SK-N-SH (cell line): ENCODE measurements at regions not wholly inside any gene's neighbourhood (a gene's known extent, or its start where the extent isn't known, plus 50 kb on each side); places are given as distances from the start of the nearest gene placed in this dataset.

Source experiments
- CTCF ChIA-PET: fragments of 300-600, 350-600 bp; formaldehyde crosslinking; extraction: SDS; loops from one replicate; lab custom pipeline; 2021; lab: Yijun Ruan, JAX
- POLR2A ChIA-PET: fragments of 350-600 bp; sonication (Branson Sonifier 250); formaldehyde crosslinking; extraction: SDS; loops from one replicate; lab custom pipeline; 2020; ENCODE audit warnings: antibody characterized with exemption, inconsistent platforms; lab: Yijun Ruan, JAX
- DNase-seq: peaks from one replicate; pipeline ENCODE4 v3.0.0; 2012
- H2AFZ ChIP-seq: fragments of 200-600 bp; sonication (generic); 2 replicates; pipeline ENCODE4 v1.8.1; 2016; ENCODE audit warnings: antibody characterized with exemption, mild to moderate bottlenecking, low read depth
- H3F3A ChIP-seq: fragments of 200-600 bp; sonication (generic); replicated peaks from 2 replicates; pipeline ENCODE3; 2016; ENCODE audit warnings: antibody characterized with exemption, mild to moderate bottlenecking; ENCODE audit not compliant: insufficient read depth
- H3K27ac ChIP-seq, 2 experiments: fragments of 200-500 bp in 1 of 2; fragments of 200-600 bp in 1 of 2; sonication (Bioruptor generic) in 1 of 2; sonication (generic), shearing (Covaris generic) in 1 of 2; 2 replicates each; pipeline versions ENCODE4 v1.5.1 to v1.6.1; 2014 to 2016; ENCODE audit warnings: low read depth in 2 of 2, inconsistent platforms in 1 of 2, low read length in 1 of 2, mild to moderate bottlenecking in 1 of 2, mixed read lengths in 1 of 2
- H3K27me3 ChIP-seq: fragments of 200-600 bp; sonication (generic), shearing (Covaris generic); 2 replicates; pipeline ENCODE4 v1.6.1; 2016; ENCODE audit warnings: mixed run types; ENCODE audit not compliant: insufficient read depth
- H3K36me3 ChIP-seq, 2 experiments: fragments of 200-500 bp in 1 of 2; fragments of 200-600 bp in 1 of 2; sonication (Bioruptor generic) in 1 of 2; sonication (generic) in 1 of 2; replicated peaks in 1 of 2; 2 replicates each; pipeline versions ENCODE3 to v1.5.1; 2014 to 2016; ENCODE audit warnings: low read length in 1 of 2, mild to moderate bottlenecking in 1 of 2; ENCODE audit not compliant: insufficient read depth in 2 of 2, control insufficient read depth in 1 of 2
- H3K4me1 ChIP-seq, 2 experiments: fragments of 200-500 bp in 1 of 2; fragments of 200-600 bp in 1 of 2; sonication (Bioruptor generic) in 1 of 2; sonication (generic), shearing (Covaris generic) in 1 of 2; 2 replicates each; pipeline versions ENCODE4 v1.5.1 to v1.6.1; 2014 to 2016; ENCODE audit warnings: low read depth in 1 of 2, low read length in 1 of 2, mixed run types in 1 of 2; ENCODE audit not compliant: insufficient read depth in 2 of 2, control insufficient read depth in 1 of 2
- H3K4me2 ChIP-seq: fragments of 200-600 bp; sonication (generic), shearing (Covaris generic); 2 replicates; pipeline ENCODE4 v1.6.1; 2017; ENCODE audit warnings: mixed run types
- H3K4me3 ChIP-seq, 2 experiments: fragments of 200-500 bp in 1 of 2; fragments of 200-600 bp in 1 of 2; sonication (Bioruptor generic) in 1 of 2; sonication (generic), shearing (Covaris generic) in 1 of 2; 2 replicates each; pipeline versions ENCODE4 v1.5.1 to v1.8.1; 2014 to 2016; ENCODE audit warnings: low read depth in 2 of 2, inconsistent platforms in 1 of 2, low read length in 1 of 2, mild to moderate bottlenecking in 1 of 2, mixed read lengths in 1 of 2, moderate library complexity in 1 of 2
- H3K79me2 ChIP-seq: fragments of 200-600 bp; sonication (generic); 2 replicates; pipeline ENCODE4 v1.8.1; 2017; ENCODE audit warnings: mild to moderate bottlenecking; ENCODE audit not compliant: insufficient read depth
- H3K9ac ChIP-seq: fragments of 200-600 bp; sonication (generic); 2 replicates; pipeline ENCODE4 v1.6.1; 2017; ENCODE audit warnings: mixed run types
- H3K9me2 ChIP-seq: fragments of 200-600 bp; sonication (generic); 2 replicates; pipeline ENCODE4 v1.6.1; 2017; ENCODE audit warnings: mixed run types
- H3K9me3 ChIP-seq: fragments of 200-600 bp; sonication (generic); 2 replicates; pipeline ENCODE4 v1.6.1; 2017; ENCODE audit warnings: mixed run types, mild to moderate bottlenecking, moderate library complexity
- H4K20me1 ChIP-seq: fragments of 200-600 bp; sonication (generic); 2 replicates; pipeline ENCODE4 v1.6.1; 2017; ENCODE audit warnings: mild to moderate bottlenecking, mixed run types; ENCODE audit not compliant: insufficient read depth
- CHD2 ChIP-seq: fragments of 150-350 bp; IDR thresholded peaks from 2 replicates; pipeline ENCODE4 v1.6.1; 2018; ENCODE audit warnings: low read length; ENCODE audit not compliant: partially characterized antibody
- FOSL2 ChIP-seq: IDR thresholded peaks from 2 replicates; pipeline ENCODE4 v1.4.0; 2012; ENCODE audit warnings: low read depth, mild to moderate bottlenecking, moderate library complexity, borderline replicate concordance
- FOXJ3 ChIP-seq: sonication (generic); formaldehyde crosslinking; IDR thresholded peaks from 2 replicates; pipeline ENCODE4 v1.5.1; 2020; ENCODE audit warnings: mild to moderate bottlenecking, missing genetic modification reagents
- GABPA ChIP-seq: IDR thresholded peaks from 2 replicates; pipeline ENCODE4 v1.4.0; 2012; ENCODE audit warnings: low read depth, mild to moderate bottlenecking
- GATA2 ChIP-seq: sonication (generic); formaldehyde crosslinking; IDR thresholded peaks from 2 replicates; pipeline ENCODE4 v1.5.0; 2020; ENCODE audit warnings: mild to moderate bottlenecking, missing genetic modification reagents
- JUND ChIP-seq: IDR thresholded peaks from 2 replicates; pipeline ENCODE4 v1.4.0; 2012
- MEF2A ChIP-seq: IDR thresholded peaks from 2 replicates; pipeline ENCODE4 v1.4.0; 2012; ENCODE audit warnings: low read depth, borderline replicate concordance
- NFIC ChIP-seq: IDR thresholded peaks from 2 replicates; pipeline ENCODE4 v1.4.0; 2012; ENCODE audit warnings: borderline replicate concordance
- RCOR1 ChIP-seq: fragments of 150-350 bp; IDR thresholded peaks from 2 replicates; pipeline ENCODE4 v1.6.1; 2017; ENCODE audit warnings: antibody characterized with exemption, low read length
- RFX5 ChIP-seq: IDR thresholded peaks from 2 replicates; pipeline ENCODE4 v1.6.1; 2012; ENCODE audit warnings: mild to moderate bottlenecking, improper control_type of control experiment, low read length
- SIN3A ChIP-seq: IDR thresholded peaks from 2 replicates; pipeline ENCODE4 v1.6.1; 2012; ENCODE audit warnings: low read depth, mild to moderate bottlenecking, low read length, moderate library complexity, borderline replicate concordance
- TEAD4 ChIP-seq: IDR thresholded peaks from 2 replicates; pipeline ENCODE4 v1.4.0; 2012; ENCODE audit warnings: mild to moderate bottlenecking, borderline replicate concordance; ENCODE audit not compliant: insufficient read depth
- YY1 ChIP-seq: IDR thresholded peaks from 2 replicates; pipeline ENCODE4 v1.4.0; 2012; ENCODE audit warnings: low read depth, mild to moderate bottlenecking
- WGBS: methylation state at CpG from one replicate; pipeline ENCODE4 v1.1.6; 2017; ENCODE audit warnings: low lambda C conversion rate; 5-methylcytosine and 5-hydroxymethylcytosine counted together
- TF ChIP-seq, protein P1 (sequence below): IDR thresholded peaks from 2 replicates; pipeline ENCODE4 v1.4.0; 2012; ENCODE audit warnings: low read depth
- TF ChIP-seq, protein P2 (sequence below): fragments of 150-350 bp; IDR thresholded peaks from 2 replicates; pipeline ENCODE4 v1.6.1; 2016; ENCODE audit warnings: mild to moderate bottlenecking, low read depth, low read length
- TF ChIP-seq, protein P3 (sequence below): IDR thresholded peaks from 2 replicates; pipeline ENCODE4 v1.4.0; 2012; ENCODE audit warnings: low read depth, borderline replicate concordance

DNA sequence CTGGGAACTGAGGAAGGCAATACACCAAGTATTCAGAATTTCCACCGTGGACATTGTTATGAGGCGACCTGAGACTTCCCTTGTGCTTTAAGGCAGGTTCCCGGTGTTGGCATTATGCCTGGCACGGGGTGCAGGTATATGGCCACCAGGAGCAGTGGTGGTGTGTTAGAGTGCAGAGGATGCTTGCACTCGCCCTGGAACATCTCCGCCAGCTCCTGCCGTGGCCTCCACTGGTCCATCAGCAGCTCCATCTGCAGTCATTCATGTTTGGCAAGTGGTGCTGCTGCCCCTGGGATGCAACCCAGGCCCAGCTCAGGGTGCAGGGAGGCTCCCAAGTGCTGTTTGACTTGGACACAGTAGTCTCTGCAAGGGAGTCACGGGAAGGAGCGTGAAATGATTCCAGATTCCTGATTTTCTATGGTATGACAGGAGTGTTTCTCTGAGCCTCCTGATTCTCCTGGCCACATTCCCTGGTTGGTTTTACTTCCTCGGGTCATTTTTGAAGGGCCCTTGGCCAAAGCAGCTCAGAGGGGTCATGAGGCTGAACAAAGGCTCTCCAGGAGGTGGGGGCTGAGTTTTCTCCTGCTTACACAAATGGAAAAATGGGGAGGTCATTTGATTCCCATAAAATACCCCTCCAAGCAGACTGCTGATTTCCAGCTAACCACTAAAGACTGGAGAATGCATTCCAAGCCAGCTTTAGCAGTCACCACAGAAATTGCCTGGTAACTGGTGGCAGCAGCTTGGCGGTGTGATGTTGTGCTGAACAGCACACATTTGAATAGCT lies 60.4 kb upstream of the PSEN2 start:
- Histone ChIP-seq H3K4me1 (peaks cover 0 to 1% of the 10 kb centered on the region in 2 experiments; a peak in 1 of 4 replicates), H3F3A (no peaks in the 10 kb centered on the region), H2AFZ (no peak overlapping the region), H3K4me2 (no peak overlapping the region), H3K79me2 (no peaks in the 10 kb centered on the region), H3K9ac (no peak overlapping the region), H3K27me3 (no peaks in the 10 kb centered on the region; the same call in 1 of the 2 replicates), H3K36me3 (no peaks in the 10 kb centered on the region), H3K9me3 (no peaks in the 10 kb centered on the region), H4K20me1 (no peaks in the 10 kb centered on the region), H3K9me2 (no peaks in the 10 kb centered on the region), H3K27ac (no peak overlapping the region), H3K4me3 (no peak overlapping the region)
- DNase-seq: no peak
- ChIA-PET CTCF (interaction anchor here (0.6 to 1.5 kb wide), 5 partner anchors 17 to 184 kb away, joined by 3 to 5 read pairs (median 3); no protein-coding TSS in a partner anchor), POLR2A (no interaction called here)
- 73% methylated on average over 11 of the region's 11 CpGs for WGBS
- TF ChIP-seq CHD2 (no peak), JUND (no peak), RCOR1 (no peak), FOSL2 (no peak), RFX5 (no peak), FOXJ3 (CRISPR knock-in tag) (no peak), TEAD4 (no peak), NFIC (no peak), MEF2A (no peak), GABPA (no peak), YY1 (no peak), SIN3A (no peak), GATA2 (CRISPR knock-in tag) (no peak)
- TF ChIP-seq, protein P1, sequence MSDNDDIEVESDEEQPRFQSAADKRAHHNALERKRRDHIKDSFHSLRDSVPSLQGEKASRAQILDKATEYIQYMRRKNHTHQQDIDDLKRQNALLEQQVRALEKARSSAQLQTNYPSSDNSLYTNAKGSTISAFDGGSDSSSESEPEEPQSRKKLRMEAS: no peak
- TF ChIP-seq, protein P2, sequence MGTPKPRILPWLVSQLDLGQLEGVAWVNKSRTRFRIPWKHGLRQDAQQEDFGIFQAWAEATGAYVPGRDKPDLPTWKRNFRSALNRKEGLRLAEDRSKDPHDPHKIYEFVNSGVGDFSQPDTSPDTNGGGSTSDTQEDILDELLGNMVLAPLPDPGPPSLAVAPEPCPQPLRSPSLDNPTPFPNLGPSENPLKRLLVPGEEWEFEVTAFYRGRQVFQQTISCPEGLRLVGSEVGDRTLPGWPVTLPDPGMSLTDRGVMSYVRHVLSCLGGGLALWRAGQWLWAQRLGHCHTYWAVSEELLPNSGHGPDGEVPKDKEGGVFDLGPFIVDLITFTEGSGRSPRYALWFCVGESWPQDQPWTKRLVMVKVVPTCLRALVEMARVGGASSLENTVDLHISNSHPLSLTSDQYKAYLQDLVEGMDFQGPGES: no peak
- TF ChIP-seq, protein P3, sequence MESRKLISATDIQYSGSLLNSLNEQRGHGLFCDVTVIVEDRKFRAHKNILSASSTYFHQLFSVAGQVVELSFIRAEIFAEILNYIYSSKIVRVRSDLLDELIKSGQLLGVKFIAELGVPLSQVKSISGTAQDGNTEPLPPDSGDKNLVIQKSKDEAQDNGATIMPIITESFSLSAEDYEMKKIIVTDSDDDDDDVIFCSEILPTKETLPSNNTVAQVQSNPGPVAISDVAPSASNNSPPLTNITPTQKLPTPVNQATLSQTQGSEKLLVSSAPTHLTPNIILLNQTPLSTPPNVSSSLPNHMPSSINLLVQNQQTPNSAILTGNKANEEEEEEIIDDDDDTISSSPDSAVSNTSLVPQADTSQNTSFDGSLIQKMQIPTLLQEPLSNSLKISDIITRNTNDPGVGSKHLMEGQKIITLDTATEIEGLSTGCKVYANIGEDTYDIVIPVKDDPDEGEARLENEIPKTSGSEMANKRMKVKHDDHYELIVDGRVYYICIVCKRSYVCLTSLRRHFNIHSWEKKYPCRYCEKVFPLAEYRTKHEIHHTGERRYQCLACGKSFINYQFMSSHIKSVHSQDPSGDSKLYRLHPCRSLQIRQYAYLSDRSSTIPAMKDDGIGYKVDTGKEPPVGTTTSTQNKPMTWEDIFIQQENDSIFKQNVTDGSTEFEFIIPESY: no peak
